SK-N-SH treated with all-trans-retinoic acid at 6 μM for 48 hours (cell line): ENCODE measurements at regions not wholly inside any gene's neighbourhood (a gene's known extent, or its start where the extent isn't known, plus 50 kb on each side); places are given as distances from the start of the nearest gene placed in this dataset.

Experiments used
- ATAC-seq: fragments of 200-7000 bp; cut with Tn5 transposase; 3 replicates; pipeline ENCODE4 v1.9.1; 2020; ENCODE audit warnings: mild to moderate bottlenecking, moderate library complexity
- ARNTL ChIP-seq: fragments of 450-650 bp; formaldehyde crosslinking; IDR thresholded peaks from 2 replicates; pipeline ENCODE4 v1.5.0; 2020; ENCODE audit warnings: low read depth, mild to moderate bottlenecking, moderate library complexity, borderline replicate concordance
- ESRRG ChIP-seq: fragments of 250-450 bp; sonication (Bioruptor Pico); IDR thresholded peaks from 2 replicates; pipeline ENCODE4 v1.6.1; 2021; ENCODE audit warnings: mild to moderate bottlenecking
- GLIS3 ChIP-seq: fragments of 250-450 bp; sonication (Bioruptor Pico); IDR thresholded peaks from 2 replicates; pipeline ENCODE4 v1.5.0; 2020; ENCODE audit warnings: mild to moderate bottlenecking, moderate library complexity
- ISL1 ChIP-seq: fragments of 250-450 bp; sonication (Bioruptor Pico); IDR thresholded peaks from 2 replicates; pipeline ENCODE4 v2.1.2; 2022; ENCODE audit warnings: mild to moderate bottlenecking, moderate library complexity
- OSR1 ChIP-seq: fragments of 250-450 bp; sonication (Bioruptor Pico); IDR thresholded peaks from 2 replicates; pipeline ENCODE4 v1.8.0; 2022; ENCODE audit warnings: moderate library complexity, mild to moderate bottlenecking, inconsistent platforms
- PPARA ChIP-seq: fragments of 250-450 bp; sonication (Bioruptor Pico); IDR thresholded peaks from 2 replicates; pipeline ENCODE4 v1.5.0; 2020; ENCODE audit warnings: mild to moderate bottlenecking, borderline replicate concordance
- RARB ChIP-seq: fragments of 250-450 bp; sonication (Bioruptor Pico); IDR thresholded peaks from 2 replicates; pipeline ENCODE4 v1.8.0; 2021; ENCODE audit warnings: mild to moderate bottlenecking, moderate library complexity
- SNAI2 ChIP-seq: fragments of 250-450 bp; sonication (Bioruptor Pico); IDR thresholded peaks from 2 replicates; pipeline ENCODE4 v1.5.0; 2020; ENCODE audit warnings: mild to moderate bottlenecking, moderate library complexity
- TOX ChIP-seq: fragments of 250-450 bp; sonication (Bioruptor Pico); IDR thresholded peaks from 2 replicates; pipeline ENCODE4 v1.8.0; 2021; ENCODE audit warnings: mild to moderate bottlenecking, moderate library complexity, borderline replicate concordance
- ZC3H10 ChIP-seq: fragments of 250-450 bp; sonication (Bioruptor Pico); IDR thresholded peaks from 2 replicates; pipeline ENCODE4 v1.5.1; 2021; ENCODE audit warnings: mild to moderate bottlenecking, moderate library complexity
- ZFP3 ChIP-seq: fragments of 250-450 bp; sonication (Bioruptor Pico); IDR thresholded peaks from 2 replicates; pipeline ENCODE4 v1.5.0; 2020; ENCODE audit warnings: mild to moderate bottlenecking, moderate library complexity
- ZFP30 ChIP-seq: fragments of 450-650 bp; formaldehyde crosslinking; IDR thresholded peaks from 2 replicates; pipeline ENCODE4 v1.5.0; 2022; ENCODE audit warnings: mild to moderate bottlenecking, moderate library complexity
- ZNF565 ChIP-seq: fragments of 450-650 bp; formaldehyde crosslinking; conservative IDR thresholded peaks from 2 replicates; pipeline ENCODE4 v1.5.0; 2020; ENCODE audit warnings: low read depth, mild to moderate bottlenecking, moderate library complexity
- ZNF70 ChIP-seq: fragments of 450-650 bp; formaldehyde crosslinking; IDR thresholded peaks from 2 replicates; pipeline ENCODE4 v1.5.0; 2020; ENCODE audit warnings: mild to moderate bottlenecking, moderate library complexity
- ZNF8 ChIP-seq: fragments of 450-650 bp; formaldehyde crosslinking; IDR thresholded peaks from 2 replicates; pipeline ENCODE4 v1.5.0; 2020; ENCODE audit warnings: mild to moderate bottlenecking, moderate library complexity
- TF ChIP-seq, protein P1 (sequence below): fragments of 250-450 bp; sonication (Bioruptor Pico); IDR thresholded peaks from 2 replicates; pipeline ENCODE4 v1.5.1; 2021; ENCODE audit warnings: mild to moderate bottlenecking, moderate library complexity
- TF ChIP-seq, protein P2 (sequence below): fragments of 250-450 bp; sonication (Bioruptor Pico); IDR thresholded peaks from 2 replicates; pipeline ENCODE4 v1.8.0; 2021; ENCODE audit warnings: low read depth, mild to moderate bottlenecking, moderate library complexity, borderline replicate concordance
- TF ChIP-seq, protein P3 (sequence below): fragments of 250-450 bp; sonication (Bioruptor Pico); IDR thresholded peaks from 2 replicates; pipeline ENCODE4 v1.5.0; 2020; ENCODE audit warnings: mild to moderate bottlenecking, moderate library complexity
- TF ChIP-seq, protein P4 (sequence below): fragments of 250-450 bp; sonication (Bioruptor Pico); IDR thresholded peaks from 2 replicates; pipeline ENCODE4 v1.5.1; 2020; ENCODE audit warnings: low read depth, mild to moderate bottlenecking, moderate library complexity
- TF ChIP-seq, protein P5 (sequence below): fragments of 250-450 bp; sonication (Bioruptor Pico); IDR thresholded peaks from 2 replicates; pipeline ENCODE4 v1.8.0; 2020; ENCODE audit warnings: mild to moderate bottlenecking, moderate library complexity, borderline replicate concordance

DNA sequence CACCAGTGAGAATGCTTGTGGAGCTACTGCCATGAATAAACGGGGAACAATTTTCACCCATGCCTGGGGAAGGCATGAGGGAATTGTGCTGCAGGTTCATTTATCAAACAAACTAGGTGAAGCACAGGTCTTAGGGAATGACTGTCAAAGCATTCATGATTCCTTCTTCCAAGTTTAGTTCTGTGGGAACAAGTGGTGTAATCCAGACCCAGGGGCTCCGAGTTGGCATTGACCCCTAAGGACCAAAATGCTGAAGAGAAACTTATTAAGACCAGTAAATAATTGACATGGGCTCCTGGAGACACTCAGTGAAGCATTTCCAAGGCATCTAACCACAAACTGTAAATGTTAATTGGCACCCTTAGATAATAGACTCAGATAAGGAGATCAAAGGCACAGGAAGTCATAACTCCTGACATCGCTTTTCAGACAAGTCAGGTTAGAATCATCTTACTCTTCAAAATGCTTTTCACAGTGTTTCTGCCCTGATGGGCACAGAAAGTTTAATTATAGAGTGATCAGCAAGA lies 96.9 kb downstream of the SPP2 start:
- ATAC-seq = peak; percentile 37
- TF ChIP-seq ZFP3 (CRISPR knock-in tag) = no peak
- TF ChIP-seq, protein P1, sequence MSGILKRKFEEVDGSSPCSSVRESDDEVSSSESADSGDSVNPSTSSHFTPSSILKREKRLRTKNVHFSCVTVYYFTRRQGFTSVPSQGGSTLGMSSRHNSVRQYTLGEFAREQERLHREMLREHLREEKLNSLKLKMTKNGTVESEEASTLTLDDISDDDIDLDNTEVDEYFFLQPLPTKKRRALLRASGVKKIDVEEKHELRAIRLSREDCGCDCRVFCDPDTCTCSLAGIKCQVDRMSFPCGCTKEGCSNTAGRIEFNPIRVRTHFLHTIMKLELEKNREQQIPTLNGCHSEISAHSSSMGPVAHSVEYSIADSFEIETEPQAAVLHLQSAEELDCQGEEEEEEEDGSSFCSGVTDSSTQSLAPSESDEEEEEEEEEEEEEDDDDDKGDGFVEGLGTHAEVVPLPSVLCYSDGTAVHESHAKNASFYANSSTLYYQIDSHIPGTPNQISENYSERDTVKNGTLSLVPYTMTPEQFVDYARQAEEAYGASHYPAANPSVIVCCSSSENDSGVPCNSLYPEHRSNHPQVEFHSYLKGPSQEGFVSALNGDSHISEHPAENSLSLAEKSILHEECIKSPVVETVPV (CRISPR knock-in tag) = no peak
- no peak for TF ChIP-seq ZNF8
- no peak for TF ChIP-seq ZFP30 (CRISPR knock-in tag)
- TF ChIP-seq, protein P2, sequence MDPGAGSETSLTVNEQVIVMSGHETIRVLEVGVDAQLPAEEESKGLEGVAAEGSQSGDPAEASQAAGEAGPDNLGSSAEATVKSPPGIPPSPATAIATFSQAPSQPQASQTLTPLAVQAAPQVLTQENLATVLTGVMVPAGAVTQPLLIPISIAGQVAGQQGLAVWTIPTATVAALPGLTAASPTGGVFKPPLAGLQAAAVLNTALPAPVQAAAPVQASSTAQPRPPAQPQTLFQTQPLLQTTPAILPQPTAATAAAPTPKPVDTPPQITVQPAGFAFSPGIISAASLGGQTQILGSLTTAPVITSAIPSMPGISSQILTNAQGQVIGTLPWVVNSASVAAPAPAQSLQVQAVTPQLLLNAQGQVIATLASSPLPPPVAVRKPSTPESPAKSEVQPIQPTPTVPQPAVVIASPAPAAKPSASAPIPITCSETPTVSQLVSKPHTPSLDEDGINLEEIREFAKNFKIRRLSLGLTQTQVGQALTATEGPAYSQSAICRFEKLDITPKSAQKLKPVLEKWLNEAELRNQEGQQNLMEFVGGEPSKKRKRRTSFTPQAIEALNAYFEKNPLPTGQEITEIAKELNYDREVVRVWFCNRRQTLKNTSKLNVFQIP (CRISPR knock-in tag) = no peak
- TF ChIP-seq ARNTL (CRISPR knock-in tag) = no peak
- no peak for TF ChIP-seq ZNF70 (CRISPR knock-in tag)
- no peak for TF ChIP-seq ESRRG (CRISPR knock-in tag)
- TF ChIP-seq ZC3H10 (CRISPR knock-in tag) = no peak
- TF ChIP-seq GLIS3 (CRISPR knock-in tag) = no peak
- TF ChIP-seq, protein P3, sequence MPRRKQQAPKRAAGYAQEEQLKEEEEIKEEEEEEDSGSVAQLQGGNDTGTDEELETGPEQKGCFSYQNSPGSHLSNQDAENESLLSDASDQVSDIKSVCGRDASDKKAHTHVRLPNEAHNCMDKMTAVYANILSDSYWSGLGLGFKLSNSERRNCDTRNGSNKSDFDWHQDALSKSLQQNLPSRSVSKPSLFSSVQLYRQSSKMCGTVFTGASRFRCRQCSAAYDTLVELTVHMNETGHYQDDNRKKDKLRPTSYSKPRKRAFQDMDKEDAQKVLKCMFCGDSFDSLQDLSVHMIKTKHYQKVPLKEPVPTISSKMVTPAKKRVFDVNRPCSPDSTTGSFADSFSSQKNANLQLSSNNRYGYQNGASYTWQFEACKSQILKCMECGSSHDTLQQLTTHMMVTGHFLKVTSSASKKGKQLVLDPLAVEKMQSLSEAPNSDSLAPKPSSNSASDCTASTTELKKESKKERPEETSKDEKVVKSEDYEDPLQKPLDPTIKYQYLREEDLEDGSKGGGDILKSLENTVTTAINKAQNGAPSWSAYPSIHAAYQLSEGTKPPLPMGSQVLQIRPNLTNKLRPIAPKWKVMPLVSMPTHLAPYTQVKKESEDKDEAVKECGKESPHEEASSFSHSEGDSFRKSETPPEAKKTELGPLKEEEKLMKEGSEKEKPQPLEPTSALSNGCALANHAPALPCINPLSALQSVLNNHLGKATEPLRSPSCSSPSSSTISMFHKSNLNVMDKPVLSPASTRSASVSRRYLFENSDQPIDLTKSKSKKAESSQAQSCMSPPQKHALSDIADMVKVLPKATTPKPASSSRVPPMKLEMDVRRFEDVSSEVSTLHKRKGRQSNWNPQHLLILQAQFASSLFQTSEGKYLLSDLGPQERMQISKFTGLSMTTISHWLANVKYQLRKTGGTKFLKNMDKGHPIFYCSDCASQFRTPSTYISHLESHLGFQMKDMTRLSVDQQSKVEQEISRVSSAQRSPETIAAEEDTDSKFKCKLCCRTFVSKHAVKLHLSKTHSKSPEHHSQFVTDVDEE (CRISPR knock-in tag) = no peak
- TF ChIP-seq SNAI2 (CRISPR knock-in tag) = no peak
- no peak for TF ChIP-seq ZNF565

DNA sequence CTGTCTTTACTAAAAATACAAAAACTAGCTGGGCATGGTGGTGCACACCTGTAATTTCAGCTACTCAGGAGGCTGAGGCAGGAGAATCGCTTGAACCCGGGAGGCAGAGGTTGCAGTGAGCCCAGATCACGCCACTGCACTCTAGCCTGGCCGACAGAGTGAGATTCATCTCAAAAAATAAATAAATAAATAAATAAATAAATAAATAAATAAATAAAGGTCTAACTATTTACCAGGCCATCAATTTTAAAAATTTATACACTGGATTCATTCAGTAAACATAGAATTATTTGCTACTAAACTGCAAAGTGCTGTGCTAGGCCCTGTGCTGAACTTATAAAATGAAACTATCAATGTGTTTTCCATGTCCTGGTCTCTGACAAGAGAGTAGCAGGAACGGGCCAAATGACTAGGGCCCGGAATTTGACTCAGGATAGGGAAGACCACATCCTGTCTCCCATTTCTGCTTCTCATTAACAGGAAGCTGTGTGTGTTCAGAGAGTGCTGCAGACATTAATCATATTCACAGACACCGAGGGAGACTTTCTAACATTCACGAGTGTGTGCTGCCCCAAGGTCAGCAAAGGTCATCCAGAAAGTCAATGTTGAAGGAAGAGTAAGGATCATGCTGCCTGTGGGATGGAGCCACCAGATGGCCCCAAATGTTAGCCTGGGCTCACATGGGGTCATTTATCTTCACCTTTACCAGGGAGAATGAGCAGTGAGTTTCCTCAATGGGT lies 95.8 kb downstream of the SPP2 start:
- peak; percentile 94 for ATAC-seq
- TF ChIP-seq SNAI2 (CRISPR knock-in tag) (no peak), ZC3H10 (CRISPR knock-in tag) (no peak), ZFP30 (CRISPR knock-in tag) (no peak), ISL1 (CRISPR knock-in tag) (no peak), PPARA (no peak), RARB (CRISPR knock-in tag) (no peak), TOX (no peak), OSR1 (no peak), ZFP3 (CRISPR knock-in tag) (no peak), ZNF8 (no peak)
- TF ChIP-seq, protein P3 (CRISPR knock-in tag) = no peak
- TF ChIP-seq, protein P2 (CRISPR knock-in tag) = no peak
- TF ChIP-seq, protein P4, sequence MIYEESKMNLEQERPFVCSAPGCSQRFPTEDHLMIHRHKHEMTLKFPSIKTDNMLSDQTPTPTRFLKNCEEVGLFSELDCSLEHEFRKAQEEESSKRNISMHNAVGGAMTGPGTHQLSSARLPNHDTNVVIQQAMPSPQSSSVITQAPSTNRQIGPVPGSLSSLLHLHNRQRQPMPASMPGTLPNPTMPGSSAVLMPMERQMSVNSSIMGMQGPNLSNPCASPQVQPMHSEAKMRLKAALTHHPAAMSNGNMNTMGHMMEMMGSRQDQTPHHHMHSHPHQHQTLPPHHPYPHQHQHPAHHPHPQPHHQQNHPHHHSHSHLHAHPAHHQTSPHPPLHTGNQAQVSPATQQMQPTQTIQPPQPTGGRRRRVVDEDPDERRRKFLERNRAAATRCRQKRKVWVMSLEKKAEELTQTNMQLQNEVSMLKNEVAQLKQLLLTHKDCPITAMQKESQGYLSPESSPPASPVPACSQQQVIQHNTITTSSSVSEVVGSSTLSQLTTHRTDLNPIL (CRISPR knock-in tag) = no peak
- TF ChIP-seq, protein P5, sequence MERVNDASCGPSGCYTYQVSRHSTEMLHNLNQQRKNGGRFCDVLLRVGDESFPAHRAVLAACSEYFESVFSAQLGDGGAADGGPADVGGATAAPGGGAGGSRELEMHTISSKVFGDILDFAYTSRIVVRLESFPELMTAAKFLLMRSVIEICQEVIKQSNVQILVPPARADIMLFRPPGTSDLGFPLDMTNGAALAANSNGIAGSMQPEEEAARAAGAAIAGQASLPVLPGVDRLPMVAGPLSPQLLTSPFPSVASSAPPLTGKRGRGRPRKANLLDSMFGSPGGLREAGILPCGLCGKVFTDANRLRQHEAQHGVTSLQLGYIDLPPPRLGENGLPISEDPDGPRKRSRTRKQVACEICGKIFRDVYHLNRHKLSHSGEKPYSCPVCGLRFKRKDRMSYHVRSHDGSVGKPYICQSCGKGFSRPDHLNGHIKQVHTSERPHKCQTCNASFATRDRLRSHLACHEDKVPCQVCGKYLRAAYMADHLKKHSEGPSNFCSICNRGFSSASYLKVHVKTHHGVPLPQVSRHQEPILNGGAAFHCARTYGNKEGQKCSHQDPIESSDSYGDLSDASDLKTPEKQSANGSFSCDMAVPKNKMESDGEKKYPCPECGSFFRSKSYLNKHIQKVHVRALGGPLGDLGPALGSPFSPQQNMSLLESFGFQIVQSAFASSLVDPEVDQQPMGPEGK (CRISPR knock-in tag) = no peak
- TF ChIP-seq, all 23 proteins: peak for 0
